Motor neuron (in vitro differentiated cells): ENCODE measurements at regions not wholly inside any gene's neighbourhood (a gene's known extent, or its start where the extent isn't known, plus 50 kb on each side); places are given as distances from the start of the nearest gene placed in this dataset.

Experiments used
- ATAC-seq, 8 experiments: fragments of 200-7000 bp; cut with Tn5 transposase; replicated peaks in 6 of 8; 2 replicates each; pipeline ENCODE4 v1.8.0; 2021; ENCODE audit warnings: mild to moderate bottlenecking in 8 of 8, moderate library complexity in 8 of 8
- H3K27ac ChIP-seq, 2 donors: fragments of 250-450 bp; sonication (Bioruptor Pico); 2 replicates each; pipeline ENCODE4 v1.9.0; 2021; ENCODE audit warnings: antibody characterized with exemption in 2 of 2, mild to moderate bottlenecking in 2 of 2, moderate library complexity in 1 of 2
- H3K4me1 ChIP-seq, 2 donors: fragments of 250-450 bp; sonication (Bioruptor Pico); replicated peaks in 1 of 2; 2 replicates each; pipeline ENCODE4 v1.6.1; 2021; ENCODE audit warnings: antibody characterized with exemption in 2 of 2, mild to moderate bottlenecking in 2 of 2, moderate library complexity in 1 of 2
- H3K4me3 ChIP-seq, 5 donors: fragments of 250-450 bp; sonication (Bioruptor Pico); 2 replicates each; pipeline ENCODE4 v1.9.0; 2021; ENCODE audit warnings: antibody characterized with exemption in 5 of 5, mild to moderate bottlenecking in 5 of 5, moderate library complexity in 4 of 5
- WGBS, 10 experiments: fragments of 450-650 bp; shearing (Covaris generic); methylation state at CpG; one replicate each; pipeline ENCODE4 v1.0.0; 2022; 5-methylcytosine and 5-hydroxymethylcytosine counted together
- in situ Hi-C, 9 experiments: fragments of 400-800 bp; cut with MboI; loops; one replicate each; pipeline ENCODE4 v1.15.0; 2021; ENCODE audit warnings: low sequenced_read_pairs in 9 of 9, low pct_unique_long_range_greater_than_20kb in 2 of 9; ENCODE audit not compliant: unreplicated experiment in 9 of 9

GRCh38 chrX:131595120-131595519 lies 51.2 kb downstream of the OR13H1 start:
- no peak for ATAC-seq
- in situ Hi-C loops = no loop called here
- WGBS, 10 experiments = 0 to 79% (median 24%) methylated on average over 1 to 3 of the region's 3 CpGs; no CpG with 5 or more reads in 4 of the 10 experiments
- H3K4me3 ChIP-seq = no peak overlapping the region
- no peaks in the 10 kb centered on the region for H3K4me1 ChIP-seq
- H3K27ac ChIP-seq = no peak overlapping the region

- 10 to 64% methylated on average over 2 of the region's 2 CpGs; no CpG with 5 or more reads in 8 of the 10 experiments for WGBS, 10 experiments
- ATAC-seq = peak in 2 of 8 experiments; percentile 95 to 99
- Histone ChIP-seq H3K27ac (no peak overlapping the region), H3K4me3 (no peak overlapping the region), H3K4me1 (no peaks in the 10 kb centered on the region)
- in situ Hi-C loops = no loop called here
Measured at GRCh38 chrX:131607792-131608369, 64.0 kb downstream of the OR13H1 start.

- no peaks in the 10 kb centered on the region for H3K4me1 ChIP-seq
- in situ Hi-C loops = no loop called here
- H3K4me3 ChIP-seq = no peak overlapping the region
- ATAC-seq = no peak
- 69 to 93% methylated on average over 2 to 5 of the region's 5 CpGs; no CpG with 5 or more reads in 8 of the 10 experiments for WGBS, 10 experiments
- H3K27ac ChIP-seq = no peak overlapping the region
Measured at GRCh38 chrX:131609480-131609879, 65.6 kb downstream of the OR13H1 start.

DNA sequence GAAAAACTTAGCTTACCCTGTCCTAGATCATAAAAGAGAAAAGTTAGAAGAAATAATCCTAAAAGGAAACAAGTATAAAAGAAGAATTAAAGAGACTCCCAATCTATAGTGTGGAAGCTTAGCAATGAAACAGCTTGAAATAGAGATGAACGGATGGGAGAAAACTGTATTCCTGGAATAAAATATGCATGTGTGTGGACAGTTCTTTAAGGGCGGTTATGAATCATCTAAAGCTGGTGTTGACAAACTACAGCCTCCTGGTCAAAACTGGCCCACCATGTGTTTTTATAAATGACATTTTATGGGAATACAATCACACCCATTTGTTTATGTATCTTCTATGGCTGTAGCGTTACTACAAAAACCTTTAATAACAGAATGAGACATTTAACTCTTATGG lies 69.4 kb downstream of the OR13H1 start:
- ATAC-seq = peak in 2 of 8 experiments; percentile 50 to 63
- in situ Hi-C loops = no loop called here
- no peaks in the 10 kb centered on the region for H3K4me1 ChIP-seq
- no peak overlapping the region for H3K27ac ChIP-seq
- 0 to 100% (median 41%) methylated on average over 1 to 3 of the region's 3 CpGs; no CpG with 5 or more reads in 4 of the 10 experiments for WGBS, 10 experiments
- H3K4me3 ChIP-seq = no peak overlapping the region

DNA sequence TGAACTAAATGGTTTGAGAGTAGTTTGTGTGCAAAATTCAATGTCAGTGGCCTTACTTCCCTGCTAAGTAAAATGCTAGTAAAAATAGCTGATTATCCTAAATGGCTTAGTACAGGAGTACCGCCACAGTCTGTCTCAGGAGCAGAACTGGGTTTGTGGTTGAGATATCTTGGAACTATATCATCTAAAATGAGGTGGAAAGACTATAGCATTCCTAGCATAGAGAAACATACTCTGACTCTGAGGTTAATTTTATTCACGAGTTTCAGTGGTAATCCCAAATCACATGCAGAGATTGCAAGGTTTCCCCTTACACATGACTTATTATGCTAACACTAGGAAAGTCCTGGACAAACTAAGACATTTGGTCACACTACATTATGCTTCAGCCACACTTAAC lies 70.4 kb downstream of the OR13H1 start:
- Histone ChIP-seq H3K4me1 (no peaks in the 10 kb centered on the region), H3K27ac (no peak overlapping the region), H3K4me3 (no peak overlapping the region)
- ATAC-seq = peak in 1 of 8 experiments; percentile 47
- in situ Hi-C loops = no loop called here
- 61% methylated on average over 2 of the region's 2 CpGs; no CpG with 5 or more reads in 9 of the 10 experiments for WGBS, 10 experiments

- in situ Hi-C loops = no loop called here
- WGBS, 10 experiments = 0 to 80% (median 24%) methylated on average over 1 to 3 of the region's 3 CpGs; no CpG with 5 or more reads in 4 of the 10 experiments
- peak in 2 of 8 experiments; percentile 17 to 65 for ATAC-seq
- Histone ChIP-seq H3K27ac (no peak overlapping the region), H3K4me3 (no peak overlapping the region), H3K4me1 (no peaks in the 10 kb centered on the region)
Measured at GRCh38 chrX:131617182-131617581, 73.3 kb downstream of the OR13H1 start.

DNA sequence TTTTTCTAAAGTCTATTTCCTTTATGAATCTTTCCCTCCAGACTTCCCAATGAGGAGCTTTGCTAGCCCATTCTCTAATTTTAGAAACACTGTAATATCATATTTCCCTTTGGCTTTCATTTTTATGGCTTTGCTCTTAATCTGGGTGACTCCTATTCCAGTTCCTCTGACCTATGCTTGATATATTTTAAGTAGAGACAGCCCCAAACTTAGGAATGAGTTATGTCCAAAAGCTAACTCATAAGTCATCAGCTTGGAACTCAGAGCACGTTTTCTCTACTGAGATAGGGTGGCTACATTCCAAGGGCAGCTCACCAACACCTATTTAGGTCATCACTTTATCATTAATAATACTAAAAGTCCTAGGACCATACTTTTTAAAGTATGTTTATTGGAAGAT lies 77.8 kb downstream of the OR13H1 start:
- WGBS, 10 experiments = 0% methylated on average over 1 of the region's 1 CpG; no CpG with 5 or more reads in 8 of the 10 experiments
- no peak overlapping the region for H3K4me3 ChIP-seq
- no peak overlapping the region for H3K27ac ChIP-seq
- in situ Hi-C loops = no loop called here
- H3K4me1 ChIP-seq = no peaks in the 10 kb centered on the region
- no peak for ATAC-seq

GRCh38 chrX:131626681-131627296 lies 82.9 kb downstream of the OR13H1 start:
- Histone ChIP-seq H3K4me3 (no peak overlapping the region), H3K4me1 (no peaks in the 10 kb centered on the region), H3K27ac (no peak overlapping the region)
- 0 to 100% (median 44%) methylated on average over 1 to 3 of the region's 3 CpGs; no CpG with 5 or more reads in 3 of the 10 experiments for WGBS, 10 experiments
- in situ Hi-C loops = loop anchor here in 6 of 9 experiments (25.0 kb wide), 1 partner anchor 639 kb away; no protein-coding TSS in a partner anchor
- peak in 1 of 8 experiments; percentile 27 for ATAC-seq

GRCh38 chrX:131630534-131630933 lies 86.7 kb downstream of the OR13H1 start:
- in situ Hi-C loops = loop anchor here in 6 of 9 experiments (25.0 kb wide), 1 partner anchor 643 kb away; no protein-coding TSS in a partner anchor
- Histone ChIP-seq H3K4me3 (no peak overlapping the region), H3K4me1 (no peaks in the 10 kb centered on the region), H3K27ac (no peak overlapping the region)
- peak in 1 of 8 experiments; percentile 51 for ATAC-seq
- WGBS, 10 experiments = 33 to 100% (median 52%) methylated on average over 1 to 8 of the region's 8 CpGs; no CpG with 5 or more reads in 3 of the 10 experiments

DNA sequence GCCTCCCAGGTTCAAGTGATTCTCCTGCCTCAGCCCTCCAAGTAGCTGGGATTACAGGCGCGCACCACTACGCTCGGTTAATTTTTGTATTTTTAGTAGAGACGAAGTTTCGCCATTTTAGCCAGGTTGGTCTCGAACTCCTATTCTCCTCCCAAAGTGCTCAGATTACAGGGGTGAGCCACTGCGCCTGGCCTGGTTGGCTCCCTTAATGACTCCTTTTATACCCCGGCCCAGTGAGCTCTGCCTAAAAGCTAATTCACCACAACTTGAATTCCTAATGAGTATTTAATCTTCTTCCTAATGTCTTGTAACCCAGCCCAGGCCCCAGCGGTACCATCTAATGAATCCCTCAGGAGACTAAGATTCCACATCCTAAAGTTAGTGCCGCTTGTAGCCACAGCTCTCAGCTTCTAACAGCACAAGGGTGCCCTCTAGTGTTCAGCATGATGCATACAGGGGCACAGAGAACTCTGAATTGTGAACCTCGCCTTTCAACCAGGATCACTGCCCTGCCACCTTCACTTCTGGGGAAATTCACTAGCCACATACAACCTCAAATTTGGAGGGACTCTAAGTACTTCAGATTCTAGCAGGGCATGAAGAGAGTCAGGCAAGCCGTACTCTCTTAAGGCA lies 89.5 kb downstream of the OR13H1 start:
- Histone ChIP-seq H3K4me1 (no peaks in the 10 kb centered on the region), H3K4me3 (no peak overlapping the region), H3K27ac (no peak overlapping the region)
- 0 to 25% (median 0%) methylated on average over 1 to 8 of the region's 13 CpGs; no CpG with 5 or more reads in 7 of the 10 experiments for WGBS, 10 experiments
- in situ Hi-C loops = loop anchor here in 6 of 9 experiments (25.0 kb wide), 1 partner anchor 646 kb away; no protein-coding TSS in a partner anchor
- ATAC-seq = peak; percentile 75 to 91 (median 80)

- no peak for ATAC-seq
Measured at GRCh38 chrX:131634900-131635299, 91.0 kb downstream of the OR13H1 start.

DNA sequence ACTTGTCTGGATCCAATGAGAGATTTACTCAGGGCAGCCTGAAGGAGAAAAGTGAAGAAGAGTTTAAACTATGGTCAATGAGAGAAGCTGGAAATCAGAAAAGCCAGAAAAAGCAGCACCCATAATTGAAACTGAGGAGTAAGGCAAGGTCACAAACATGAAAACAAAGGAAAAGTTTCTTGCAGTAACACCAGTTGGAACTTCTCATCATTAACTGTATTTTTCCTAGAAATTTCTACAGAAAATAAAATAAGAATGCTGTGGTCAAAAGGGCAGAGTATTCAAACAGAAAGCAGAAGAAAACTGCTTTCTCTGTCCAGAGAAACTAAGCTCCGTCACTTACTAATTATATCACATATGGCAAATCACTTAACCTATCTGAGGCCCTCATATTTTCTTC lies 102.2 kb downstream of the OR13H1 start:
- Histone ChIP-seq H3K4me1 (no peaks in the 10 kb centered on the region), H3K27ac (no peak overlapping the region), H3K4me3 (no peak overlapping the region)
- 0 to 29% (median 20%) methylated on average over 1 of the region's 1 CpG; no CpG with 5 or more reads in 7 of the 10 experiments for WGBS, 10 experiments
- ATAC-seq = no peak
- in situ Hi-C loops = loop anchor here in 6 of 9 experiments (25.0 kb wide), 1 partner anchor 659 kb away; no protein-coding TSS in a partner anchor

More at GRCh38 chrX:131634900-131635299, 91.0 kb downstream of the OR13H1 start:
- Histone ChIP-seq H3K4me1 (no peaks in the 10 kb centered on the region), H3K4me3 (no peak overlapping the region), H3K27ac (no peak overlapping the region)
- 0 to 88% (median 60%) methylated on average over 1 of the region's 1 CpG; no CpG with 5 or more reads in 5 of the 10 experiments for WGBS, 10 experiments
- in situ Hi-C loops = loop anchor here in 6 of 9 experiments (25.0 kb wide), 1 partner anchor 648 kb away; no protein-coding TSS in a partner anchor

- 0 to 100% (median 36%) methylated on average over 1 of the region's 5 CpGs; no CpG with 5 or more reads in 7 of the 10 experiments for WGBS, 10 experiments
- in situ Hi-C loops = loop anchor here in 7 of 9 experiments (25.0 kb wide), 1 partner anchor 662 kb away; no protein-coding TSS in a partner anchor
Measured at GRCh38 chrX:131649741-131650140, 105.9 kb downstream of the OR13H1 start.

More at GRCh38 chrX:131649741-131650140, 105.9 kb downstream of the OR13H1 start:
- no peak for ATAC-seq
- no peak overlapping the region for H3K27ac ChIP-seq
- H3K4me1 ChIP-seq = no peaks in the 10 kb centered on the region
- no peak overlapping the region for H3K4me3 ChIP-seq
